NCI-H2227 (cell line): ENCODE measurements at regions not wholly inside any gene's neighbourhood (a gene's known extent, or its start where the extent isn't known, plus 50 kb on each side); places are given as distances from the start of the nearest gene placed in this dataset.
"Not testable (repeated sequence)": the region's sequence is repeated elsewhere in the genome, so short reads cannot be mapped to it uniquely, and the experiment has no call there.

Experiments
- DNase-seq: peaks from one replicate; lab custom pipeline; 2025; ENCODE audit not compliant: unreplicated experiment; lab: John Stamatoyannopoulos, UW

- no peak for DNase-seq
Observed at GRCh38 chr20:5393218-5393870, 76.6 kb upstream of the PROKR2 start.

GRCh38 chr20:5390720-5391119 is 74.0 kb upstream of the PROKR2 start:
- no peak for DNase-seq

GRCh38 chr20:5386846-5387245 is 70.1 kb upstream of the PROKR2 start:
- DNase-seq: not testable (repeated sequence)

- not testable (repeated sequence) for DNase-seq
Observed at GRCh38 chr20:5381527-5381926, 64.8 kb upstream of the PROKR2 start.

- no peak for DNase-seq
Observed at GRCh38 chr20:5377484-5377883, 60.7 kb upstream of the PROKR2 start.

GRCh38 chr20:5376228-5376627 is 59.5 kb upstream of the PROKR2 start:
- DNase-seq: no peak

- DNase-seq: no peak
Observed at GRCh38 chr20:5374171-5374570, 57.4 kb upstream of the PROKR2 start.

- DNase-seq: no peak
Observed at GRCh38 chr20:5372371-5372770, 55.6 kb upstream of the PROKR2 start.

GRCh38 chr20:5369629-5370028 is 52.9 kb upstream of the PROKR2 start:
- no peak for DNase-seq
